ENCODE measurements at regions not wholly inside any gene's neighbourhood (a gene's known extent, or its start where the extent isn't known, plus 50 kb on each side); places are given as distances from the start of the nearest gene placed in this dataset.
"Not testable (repeated sequence)": the region's sequence is repeated elsewhere in the genome, so short reads cannot be mapped to it uniquely, and the experiment has no call there.

- no peak for TF ChIP-seq ZBTB4 (CRISPR knock-in tag; IDR thresholded peaks at IDR 0.05)
- TF ChIP-seq JUNB (IDR thresholded peaks at IDR 0.05) = no peak
- no peak for TF ChIP-seq EED (IDR thresholded peaks at IDR 0.05; ENCODE audit: low read depth)
- TF ChIP-seq ZNF207 (IDR thresholded peaks at IDR 0.05; ENCODE audit: borderline replicate concordance) = no peak
- no peak for TF ChIP-seq BCL11A (IDR thresholded peaks at IDR 0.05; ENCODE audit: low read depth, low read length)
- no peak for TF ChIP-seq ATF7 (IDR thresholded peaks at IDR 0.05; ENCODE audit: low read depth)
These were observed 549.5 kb upstream of the GNPDA2 start (continued) for GRCh38 chr4:45275862-45276261.

GRCh38 chr4:45248106-45248505, 521.8 kb upstream of the GNPDA2 start:
- H3K4me1 ChIP-seq (ENCODE audit: control insufficient read depth, insufficient read depth, low read length); SMC1A ChIA-PET (ENCODE audit: uncharacterized antibody, unreplicated experiment); H3K4me3 ChIP-seq; POLR2A ChIA-PET; in situ Hi-C loops (cut with MboI); H3K9me3 ChIP-seq (replicated peaks; ENCODE audit: control insufficient read depth, insufficient read depth, low read length); H2AFZ ChIP-seq (ENCODE audit: control insufficient read depth, low read depth, low read length); H3K27me3 ChIP-seq (replicated peaks in 1 of 2; ENCODE audit: control insufficient read depth in 2 of 2, insufficient read depth in 2 of 2, low read length in 1 of 2); BruUV-seq (replicated peaks); H4K20me1 ChIP-seq (ENCODE audit: control insufficient read depth, insufficient read depth); H3K36me3 ChIP-seq (ENCODE audit: control insufficient read depth in 2 of 2, insufficient read depth in 2 of 2, low read length in 1 of 2); H3K4me2 ChIP-seq (ENCODE audit: control insufficient read depth, insufficient read depth); CTCF ChIA-PET; FAIRE-seq; intact Hi-C loops (cut with micrococcal nuclease; ENCODE audit: unreplicated experiment); RAD21 ChIA-PET (ENCODE audit: unreplicated experiment); ATAC-seq; H3K9ac ChIP-seq (ENCODE audit: control insufficient read depth, insufficient read depth, low read length); H3K79me2 ChIP-seq (ENCODE audit: control insufficient read depth, insufficient read depth, low read length); DNase-seq (ENCODE audit: low read depth, low spot score); H3K27ac ChIP-seq (ENCODE audit: control insufficient read depth, insufficient read depth): not testable (repeated sequence)
- WGBS (ENCODE audit: insufficient coverage, insufficient replicate concordance, low lambda C conversion rate, missing lambda C conversion rate) = 25% methylated on average over 3 of the region's 3 CpGs

Data from GM12878 (cell line).